ENCODE measurements at regions not wholly inside any gene's neighbourhood (a gene's known extent, or its start where the extent isn't known, plus 50 kb on each side); places are given as distances from the start of the nearest gene placed in this dataset.

DNA sequence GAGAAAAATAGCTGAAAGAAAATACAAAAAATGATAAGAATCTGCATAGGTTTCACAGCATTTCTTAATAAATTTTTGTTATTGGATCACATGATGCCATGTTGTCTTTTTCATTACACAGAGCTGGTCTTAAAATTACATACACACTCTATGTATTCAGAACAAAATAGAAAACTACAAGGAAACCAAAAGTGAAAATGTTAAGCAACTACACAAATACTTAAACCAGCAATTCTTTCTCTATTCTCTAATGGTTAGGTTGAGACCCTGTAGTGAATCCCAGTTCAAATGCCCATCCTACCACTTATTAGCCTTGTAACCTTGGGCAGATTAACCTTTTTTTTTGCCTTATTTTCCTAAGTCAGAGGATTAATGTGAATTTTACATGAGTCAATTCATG is 2311.2 kb downstream of the PCDH7 start:
- intact Hi-C loops (cut with DNase I; ENCODE audit: low total_unique reads) = no loop called here
- Histone ChIP-seq H3K9me3 (no peaks in the 10 kb centered on the region), H3K36me3 (no peaks in the 10 kb centered on the region), H3K27me3 (no peaks in the 10 kb centered on the region), H3K4me1 (no peaks in the 10 kb centered on the region), H3K4me3 (no peak overlapping the region), H3K27ac (no peak overlapping the region)
- no peak for DNase-seq
- TF ChIP-seq, protein P1, sequence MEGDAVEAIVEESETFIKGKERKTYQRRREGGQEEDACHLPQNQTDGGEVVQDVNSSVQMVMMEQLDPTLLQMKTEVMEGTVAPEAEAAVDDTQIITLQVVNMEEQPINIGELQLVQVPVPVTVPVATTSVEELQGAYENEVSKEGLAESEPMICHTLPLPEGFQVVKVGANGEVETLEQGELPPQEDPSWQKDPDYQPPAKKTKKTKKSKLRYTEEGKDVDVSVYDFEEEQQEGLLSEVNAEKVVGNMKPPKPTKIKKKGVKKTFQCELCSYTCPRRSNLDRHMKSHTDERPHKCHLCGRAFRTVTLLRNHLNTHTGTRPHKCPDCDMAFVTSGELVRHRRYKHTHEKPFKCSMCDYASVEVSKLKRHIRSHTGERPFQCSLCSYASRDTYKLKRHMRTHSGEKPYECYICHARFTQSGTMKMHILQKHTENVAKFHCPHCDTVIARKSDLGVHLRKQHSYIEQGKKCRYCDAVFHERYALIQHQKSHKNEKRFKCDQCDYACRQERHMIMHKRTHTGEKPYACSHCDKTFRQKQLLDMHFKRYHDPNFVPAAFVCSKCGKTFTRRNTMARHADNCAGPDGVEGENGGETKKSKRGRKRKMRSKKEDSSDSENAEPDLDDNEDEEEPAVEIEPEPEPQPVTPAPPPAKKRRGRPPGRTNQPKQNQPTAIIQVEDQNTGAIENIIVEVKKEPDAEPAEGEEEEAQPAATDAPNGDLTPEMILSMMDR (IDR thresholded peaks at IDR 0.05) = no peak
- TF ChIP-seq POLR2AphosphoS5 (IDR thresholded peaks at IDR 0.05) = no peak
- no peak for TF ChIP-seq POLR2A (IDR thresholded peaks at IDR 0.05)
- no peak for TF ChIP-seq EP300 (IDR thresholded peaks at IDR 0.05)

DNA sequence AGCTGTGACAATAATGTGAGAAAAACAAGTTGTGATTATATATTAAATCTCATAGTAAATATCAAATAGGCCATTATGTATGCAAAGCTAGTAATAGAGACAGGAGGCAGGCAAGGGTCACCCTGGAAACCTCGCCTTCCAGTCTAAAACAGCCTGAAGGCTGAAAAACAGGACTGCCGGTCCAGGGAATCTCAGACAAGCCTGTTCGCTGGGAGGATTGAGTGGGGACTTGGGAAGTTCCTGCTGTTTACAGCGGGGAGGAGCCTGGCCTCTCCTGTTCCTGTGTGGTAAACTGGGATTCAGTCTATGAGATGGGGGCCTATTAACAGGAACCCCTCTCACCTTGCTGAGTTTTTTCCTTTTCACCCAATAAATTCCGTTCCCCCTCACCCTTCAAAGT is 2317.3 kb downstream of the PCDH7 start:
- Histone ChIP-seq H3K36me3 (no peaks in the 10 kb centered on the region), H3K4me3 (no peak overlapping the region), H3K9me3 (no peaks in the 10 kb centered on the region), H3K27ac (no peak overlapping the region), H3K4me1 (no peaks in the 10 kb centered on the region), H3K27me3 (no peaks in the 10 kb centered on the region)
- TF ChIP-seq EP300 (IDR thresholded peaks at IDR 0.05) (no peak), POLR2A (IDR thresholded peaks at IDR 0.05) (no peak), POLR2AphosphoS5 (IDR thresholded peaks at IDR 0.05) (no peak)
- TF ChIP-seq, protein P1 (IDR thresholded peaks at IDR 0.05) = no peak
- WGBS, 5 donors = 44 to 63% (median 57%) methylated on average over 5 of the region's 5 CpGs
- intact Hi-C loops (cut with DNase I; ENCODE audit: low total_unique reads) = no loop called here
- DNase-seq = no peak

DNA sequence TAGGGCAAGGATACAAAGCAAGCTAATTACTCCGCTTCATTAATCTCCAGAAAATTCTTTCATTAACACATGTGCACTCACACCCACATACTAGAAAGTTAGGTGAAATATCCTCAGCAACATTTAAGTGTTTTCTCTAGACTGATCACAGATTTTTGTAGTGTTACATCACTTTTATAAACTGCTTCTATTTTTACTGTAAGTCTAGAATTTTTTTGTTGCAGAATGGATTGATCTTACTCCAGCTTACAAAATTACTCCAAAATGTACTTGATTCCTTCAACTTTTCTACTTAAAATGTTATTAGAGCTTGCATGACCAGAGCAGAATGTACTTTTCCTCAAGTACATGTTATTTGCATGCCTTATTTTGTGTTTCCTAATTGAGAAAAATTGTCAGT is 2325.2 kb downstream of the PCDH7 start:
- no peaks in the 10 kb centered on the region for H3K27me3 ChIP-seq
- intact Hi-C loops (cut with DNase I; ENCODE audit: low total_unique reads) = no loop called here
- no peak for DNase-seq
- WGBS, 5 donors = 83 to 100% (median 86%) methylated on average over 1 of the region's 1 CpG
- TF ChIP-seq, protein P1 (IDR thresholded peaks at IDR 0.05) = no peak
- TF ChIP-seq POLR2A (IDR thresholded peaks at IDR 0.05) (no peak), POLR2AphosphoS5 (IDR thresholded peaks at IDR 0.05) (no peak), EP300 (IDR thresholded peaks at IDR 0.05) (no peak)
- H3K27ac ChIP-seq = no peak overlapping the region
- no peaks in the 10 kb centered on the region for H3K9me3 ChIP-seq
- H3K4me1 ChIP-seq = no peaks in the 10 kb centered on the region
- H3K4me3 ChIP-seq = no peak overlapping the region
- H3K36me3 ChIP-seq = no peaks in the 10 kb centered on the region

DNA sequence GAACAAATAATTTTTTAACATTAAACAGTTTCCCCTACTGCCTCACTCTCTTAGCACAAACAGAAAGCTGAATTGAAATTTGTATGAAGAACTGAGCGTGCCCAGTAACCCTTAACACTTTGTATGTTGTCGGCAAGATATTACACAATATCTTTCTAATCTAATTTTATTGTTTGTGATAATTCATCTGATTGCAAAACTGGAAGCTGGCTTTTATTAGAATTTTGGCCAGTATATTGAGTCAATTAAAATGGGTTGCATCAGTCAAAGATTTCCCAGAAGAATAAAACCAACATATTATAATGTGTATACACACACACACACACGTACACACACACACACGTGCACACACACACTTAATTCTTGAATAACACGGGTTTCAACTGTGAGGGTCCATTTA is 2332.1 kb downstream of the PCDH7 start:
- 76 to 87% (median 84%) methylated on average over 5 of the region's 5 CpGs for WGBS, 5 donors
- intact Hi-C loops (cut with DNase I; ENCODE audit: low total_unique reads) = no loop called here
- no peak overlapping the region for H3K27ac ChIP-seq
- no peak for TF ChIP-seq POLR2AphosphoS5 (IDR thresholded peaks at IDR 0.05)
- no peak for TF ChIP-seq POLR2A (IDR thresholded peaks at IDR 0.05)
- TF ChIP-seq, protein P1 (IDR thresholded peaks at IDR 0.05) = no peak
- no peak for TF ChIP-seq EP300 (IDR thresholded peaks at IDR 0.05)
- H3K36me3 ChIP-seq = no peaks in the 10 kb centered on the region
- H3K4me1 ChIP-seq = no peaks in the 10 kb centered on the region
- no peak overlapping the region for H3K4me3 ChIP-seq
- no peaks in the 10 kb centered on the region for H3K9me3 ChIP-seq
- no peak for DNase-seq
- H3K27me3 ChIP-seq = no peaks in the 10 kb centered on the region

DNA sequence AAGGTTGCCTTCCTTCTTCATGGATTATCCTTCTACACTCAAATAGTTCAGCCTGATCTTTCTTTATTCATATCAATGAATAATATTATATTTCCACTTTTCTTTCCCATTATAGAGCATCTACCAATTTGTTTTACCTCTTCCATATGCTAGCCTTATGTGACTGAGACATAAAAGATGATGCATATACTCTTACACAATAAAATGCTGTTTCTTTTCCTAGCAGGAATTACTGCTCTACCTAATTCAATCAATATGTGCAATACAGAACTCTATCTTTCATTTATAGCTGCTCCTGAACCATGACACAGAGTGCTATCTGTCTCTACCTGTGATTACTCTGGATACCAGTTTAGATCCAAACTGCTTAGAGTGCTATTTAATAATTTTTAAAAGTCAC is 2334.0 kb downstream of the PCDH7 start:
- no peaks in the 10 kb centered on the region for H3K9me3 ChIP-seq
- H3K4me3 ChIP-seq = no peak overlapping the region
- TF ChIP-seq EP300 (IDR thresholded peaks at IDR 0.05) (no peak), POLR2AphosphoS5 (IDR thresholded peaks at IDR 0.05) (no peak), POLR2A (IDR thresholded peaks at IDR 0.05) (no peak)
- TF ChIP-seq, protein P1 (IDR thresholded peaks at IDR 0.05) = no peak
- H3K4me1 ChIP-seq = no peaks in the 10 kb centered on the region
- no peaks in the 10 kb centered on the region for H3K27me3 ChIP-seq
- intact Hi-C loops (cut with DNase I; ENCODE audit: low total_unique reads) = no loop called here
- H3K36me3 ChIP-seq = no peaks in the 10 kb centered on the region
- DNase-seq = no peak
- no peak overlapping the region for H3K27ac ChIP-seq

All from stomach (tissue), 8 donors.